Gastroesophageal sphincter (tissue), 4 donors: ENCODE measurements at regions not wholly inside any gene's neighbourhood (a gene's known extent, or its start where the extent isn't known, plus 50 kb on each side); places are given as distances from the start of the nearest gene placed in this dataset.

Experiments used
- ATAC-seq: fragments of 150-250 bp; one replicate; pipeline ENCODE4 v1.9.1; 2016; ENCODE audit warnings: mild to moderate bottlenecking, moderate library complexity
- H3K27ac ChIP-seq, 4 donors: fragments of 200-600 bp; sonication (generic) in 3 of 4; 1 replicate in 3 of 4; 2 replicates in 1 of 4; pipeline ENCODE4 v1.5.1; 2016 to 2019
- H3K27me3 ChIP-seq: fragments of 200-600 bp; sonication (generic); one replicate; pipeline ENCODE4 v1.5.1; 2019
- H3K36me3 ChIP-seq, 2 donors: fragments of 200-600 bp; sonication (generic); one replicate each; pipeline ENCODE4 v1.5.1; 2019; ENCODE audit warnings: control low read depth in 1 of 2
- H3K4me1 ChIP-seq, 3 donors: fragments of 200-600 bp; sonication (generic); 1 replicate in 2 of 3; 2 replicates in 1 of 3; pipeline ENCODE4 v1.5.1; 2016 to 2019; ENCODE audit warnings: control low read depth in 2 of 3
- H3K4me3 ChIP-seq, 2 donors: fragments of 200-600 bp; sonication (generic); one replicate each; pipeline ENCODE4 v1.5.1; 2019; ENCODE audit warnings: mild to moderate bottlenecking in 1 of 2, moderate library complexity in 1 of 2
- H3K9me3 ChIP-seq, 3 donors: fragments of 200-600 bp; sonication (generic); one replicate each; pipeline ENCODE4 v1.5.1; 2017 to 2019; ENCODE audit warnings: control low read depth in 2 of 3
- CTCF ChIP-seq, 4 experiments: fragments of 200-600 bp in 2 of 4; fragments of 450-650 bp in 2 of 4; sonication (generic) in 1 of 4; IDR thresholded peaks; one replicate each; pipeline ENCODE4 v1.5.1; 2017 to 2019; ENCODE audit warnings: antibody characterized with exemption in 4 of 4, mild to moderate bottlenecking in 2 of 4, moderate library complexity in 2 of 4
- EP300 ChIP-seq: sonication (generic); formaldehyde crosslinking; IDR thresholded peaks from one replicate; pipeline ENCODE4 v1.6.1; 2017; ENCODE audit warnings: antibody characterized with exemption, mild to moderate bottlenecking
- POLR2A ChIP-seq, 2 donors: fragments of 450-650 bp; IDR thresholded peaks; one replicate each; pipeline ENCODE4 v1.6.1; 2017; ENCODE audit warnings: antibody characterized with exemption in 2 of 2, mild to moderate bottlenecking in 2 of 2, moderate library complexity in 1 of 2
- POLR2AphosphoS5 ChIP-seq: sonication (generic); formaldehyde crosslinking; IDR thresholded peaks from one replicate; pipeline ENCODE4 v1.6.1; 2017; ENCODE audit warnings: antibody characterized with exemption
- WGBS, 2 donors: methylation state at CpG; one replicate each; pipeline ENCODE4 v1.1.5; 2018; ENCODE audit warnings: low coverage in 1 of 2; 5-methylcytosine and 5-hydroxymethylcytosine counted together

- Histone ChIP-seq H3K27ac (no peak overlapping the region), H3K36me3 (no peaks in the 10 kb centered on the region), H3K9me3 (peaks cover 0 to 7% (median 0%) of the 10 kb centered on the region in 3 donors), H3K4me3 (no peak overlapping the region), H3K4me1 (no peaks in the 10 kb centered on the region), H3K27me3 (no peaks in the 10 kb centered on the region)
- 81 to 87% methylated on average over 3 of the region's 3 CpGs for WGBS, 2 donors
- TF ChIP-seq POLR2A (IDR thresholded peaks at IDR 0.05), result no peak
- no peak for TF ChIP-seq CTCF (IDR thresholded peaks at IDR 0.05)
- TF ChIP-seq EP300, result no peak
- no peak for TF ChIP-seq POLR2AphosphoS5
- ATAC-seq, result no peak
These were observed 729.5 kb upstream of the LMO3 start for GRCh38 chr12:17335487-17335886.

- ATAC-seq, result no peak
- Histone ChIP-seq H3K27ac (no peak overlapping the region), H3K9me3 (peaks cover 0 to 7% (median 0%) of the 10 kb centered on the region in 3 donors), H3K4me1 (no peaks in the 10 kb centered on the region), H3K4me3 (no peak overlapping the region), H3K36me3 (no peaks in the 10 kb centered on the region), H3K27me3 (no peaks in the 10 kb centered on the region)
- no peak for TF ChIP-seq CTCF (IDR thresholded peaks at IDR 0.05)
- no peak for TF ChIP-seq EP300
- TF ChIP-seq POLR2A (IDR thresholded peaks at IDR 0.05), result no peak
- TF ChIP-seq POLR2AphosphoS5, result no peak
- WGBS, 2 donors, result 78 to 80% methylated on average over 3 of the region's 3 CpGs
These were observed 728.8 kb upstream of the LMO3 start for GRCh38 chr12:17334784-17335183.

GRCh38 chr12:17333287-17333686 lies 727.3 kb upstream of the LMO3 start:
- H3K4me1 ChIP-seq, result no peaks in the 10 kb centered on the region
- no peak overlapping the region for H3K27ac ChIP-seq
- H3K4me3 ChIP-seq, result no peak overlapping the region
- TF ChIP-seq CTCF (IDR thresholded peaks at IDR 0.05), result no peak
- no peak for ATAC-seq
- 89 to 91% methylated on average over 3 of the region's 3 CpGs for WGBS, 2 donors
- no peaks in the 10 kb centered on the region for H3K27me3 ChIP-seq
- H3K36me3 ChIP-seq, result no peaks in the 10 kb centered on the region
- H3K9me3 ChIP-seq, result no peaks in the 10 kb centered on the region

GRCh38 chr12:17326649-17327048 lies 720.7 kb upstream of the LMO3 start:
- H3K27me3 ChIP-seq, result no peaks in the 10 kb centered on the region
- no peak overlapping the region for H3K27ac ChIP-seq
- H3K4me3 ChIP-seq, result no peak overlapping the region
- H3K9me3 ChIP-seq, result no peaks in the 10 kb centered on the region
- WGBS, 2 donors, result 23 to 26% methylated on average over 2 of the region's 2 CpGs
- no peaks in the 10 kb centered on the region for H3K36me3 ChIP-seq
- no peak for ATAC-seq
- no peaks in the 10 kb centered on the region for H3K4me1 ChIP-seq
- TF ChIP-seq POLR2A (IDR thresholded peaks at IDR 0.05), result no peak
- no peak for TF ChIP-seq POLR2AphosphoS5
- no peak for TF ChIP-seq EP300
- no peak for TF ChIP-seq CTCF (IDR thresholded peaks at IDR 0.05)

- TF ChIP-seq EP300, result no peak
- no peak for TF ChIP-seq CTCF (IDR thresholded peaks at IDR 0.05)
- TF ChIP-seq POLR2A (IDR thresholded peaks at IDR 0.05), result no peak
- no peak for TF ChIP-seq POLR2AphosphoS5
These were observed 716.1 kb upstream of the LMO3 start for GRCh38 chr12:17322090-17322489.

More at GRCh38 chr12:17322090-17322489, 716.1 kb upstream of the LMO3 start:
- no peaks in the 10 kb centered on the region for H3K36me3 ChIP-seq
- no peak for ATAC-seq
- H3K27me3 ChIP-seq, result no peaks in the 10 kb centered on the region
- no peak overlapping the region for H3K4me3 ChIP-seq
- peaks cover 0 to 12% (median 0%) of the 10 kb centered on the region in 3 donors for H3K9me3 ChIP-seq
- no peaks in the 10 kb centered on the region for H3K4me1 ChIP-seq
- H3K27ac ChIP-seq, result no peak overlapping the region
- WGBS, 2 donors, result 83 to 100% methylated on average over 1 to 2 of the region's 2 CpGs
